ENCODE measurements at regions not wholly inside any gene's neighbourhood (a gene's known extent, or its start where the extent isn't known, plus 50 kb on each side); places are given as distances from the start of the nearest gene placed in this dataset.

DNA sequence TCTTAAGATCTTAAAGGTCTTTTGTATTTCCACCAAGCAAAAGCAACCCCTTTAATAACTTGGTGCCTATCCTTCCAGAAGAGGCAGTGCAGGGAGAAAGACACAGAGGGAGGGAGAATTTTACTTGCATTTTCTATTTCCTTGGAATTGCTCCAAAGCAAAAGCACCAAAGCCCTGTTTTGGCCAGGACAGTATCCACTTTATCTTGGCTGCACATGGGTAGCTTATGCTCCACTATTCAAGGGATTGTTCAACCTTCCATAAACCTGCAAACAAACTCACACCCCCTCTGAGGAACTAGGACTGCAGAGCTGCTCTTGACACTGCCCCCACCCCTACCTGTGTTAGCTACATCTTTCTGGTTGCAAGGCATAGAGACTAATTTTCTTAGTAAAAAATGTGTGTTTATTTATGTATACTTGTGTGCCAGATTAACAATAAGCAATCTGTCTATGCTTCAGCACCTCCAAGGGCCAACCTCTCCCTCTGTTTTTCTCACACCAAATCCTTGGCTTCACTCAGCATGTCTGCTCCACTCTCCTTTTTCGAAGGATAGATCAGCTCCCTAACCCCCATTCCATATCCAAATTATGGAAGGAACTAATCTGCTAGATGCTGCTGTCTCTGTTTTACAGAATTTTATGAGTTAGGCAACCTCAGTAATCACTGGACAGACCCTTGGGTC is 68.1 kb upstream of the KLF12 start:
- in situ Hi-C loops (cut with HindIII; ENCODE audit: extremely low pct_ligation_motif_present, low pct_unique_long_range_greater_than_20kb) = no loop called here
- H3K4me1 ChIP-seq (ENCODE audit: insufficient read depth, low read length) = no peaks in the 10 kb centered on the region
- POLR2A ChIA-PET = no interaction called here
- no peaks in the 10 kb centered on the region for H4K20me1 ChIP-seq (ENCODE audit: insufficient read depth, low read length)
- no peaks in the 10 kb centered on the region for H3K36me3 ChIP-seq (replicated peaks in 1 of 2; ENCODE audit: control insufficient read depth in 1 of 2, insufficient read depth in 2 of 2, low read length in 2 of 2)
- no peak overlapping the region for H3K9ac ChIP-seq (ENCODE audit: insufficient read depth, low read depth, low read length)
- no peaks in the 10 kb centered on the region for H3K79me2 ChIP-seq (ENCODE audit: insufficient read depth, low read length)
- intact Hi-C loops (cut with micrococcal nuclease; ENCODE audit: unreplicated experiment) = no loop called here
- BruUV-seq (replicated peaks) = no TSS peak
- CTCF ChIA-PET (ENCODE audit: low intra/inter-chr PET ratio, low total read pairs) = no interaction called here
- no peaks in the 10 kb centered on the region for H3K27me3 ChIP-seq (ENCODE audit: control insufficient read depth in 1 of 2, insufficient read depth in 2 of 2, low read length in 2 of 2)
- no peak for TF ChIP-seq LCORL (IDR thresholded peaks at IDR 0.05)
- TF ChIP-seq LCORL (CRISPR knock-in tag; IDR thresholded peaks at IDR 0.05) = no peak
- TF ChIP-seq, protein P1, sequence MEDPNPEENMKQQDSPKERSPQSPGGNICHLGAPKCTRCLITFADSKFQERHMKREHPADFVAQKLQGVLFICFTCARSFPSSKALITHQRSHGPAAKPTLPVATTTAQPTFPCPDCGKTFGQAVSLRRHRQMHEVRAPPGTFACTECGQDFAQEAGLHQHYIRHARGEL (CRISPR knock-in tag; IDR thresholded peaks at IDR 0.05) = no peak
- no peak for TF ChIP-seq MTA1 (CRISPR knock-in tag; IDR thresholded peaks at IDR 0.05; ENCODE audit: borderline replicate concordance)
- TF ChIP-seq ZNF335 (CRISPR knock-in tag; IDR thresholded peaks at IDR 0.05) = no peak
- TF ChIP-seq DMAP1 (CRISPR knock-in tag; IDR thresholded peaks at IDR 0.05) = no peak
- TF ChIP-seq ZNF251 (CRISPR knock-in tag; IDR thresholded peaks at IDR 0.05) = no peak
- TF ChIP-seq ZNF333 (CRISPR knock-in tag; IDR thresholded peaks at IDR 0.05; ENCODE audit: borderline replicate concordance) = no peak
- TF ChIP-seq BHLHE40 (IDR thresholded peaks at IDR 0.05; ENCODE audit: low read length) = no peak
- no peak for TF ChIP-seq ZNF512B (CRISPR knock-in tag; IDR thresholded peaks at IDR 0.05; ENCODE audit: borderline replicate concordance)
- no peak for TF ChIP-seq SP2 (CRISPR knock-in tag; IDR thresholded peaks at IDR 0.05)
- TF ChIP-seq SSRP1 (CRISPR knock-in tag; IDR thresholded peaks at IDR 0.05) = no peak
- no peak for ATAC-seq
- no peak overlapping the region for H3K4me2 ChIP-seq (ENCODE audit: low read depth, low read length)
- no peak for DNase-seq (ENCODE audit: low spot score)
- no peak overlapping the region for H3K27ac ChIP-seq (ENCODE audit: extremely low read length, insufficient read depth, low read length)
- no peak overlapping the region for H3K4me3 ChIP-seq (replicated peaks in 1 of 3; ENCODE audit: insufficient read depth in 1 of 3, low read depth in 2 of 3, low read length in 3 of 3)
- no peaks in the 10 kb centered on the region for H3K9me3 ChIP-seq (ENCODE audit: low read length)
- no peak overlapping the region for H2AFZ ChIP-seq (ENCODE audit: low read length)
- no peak for FAIRE-seq
- 5% methylated on average over 1 of the region's 1 CpG for WGBS (ENCODE audit: low lambda C conversion rate)
